ENCODE measurements at regions not wholly inside any gene's neighbourhood (a gene's known extent, or its start where the extent isn't known, plus 50 kb on each side); places are given as distances from the start of the nearest gene placed in this dataset.

DNA sequence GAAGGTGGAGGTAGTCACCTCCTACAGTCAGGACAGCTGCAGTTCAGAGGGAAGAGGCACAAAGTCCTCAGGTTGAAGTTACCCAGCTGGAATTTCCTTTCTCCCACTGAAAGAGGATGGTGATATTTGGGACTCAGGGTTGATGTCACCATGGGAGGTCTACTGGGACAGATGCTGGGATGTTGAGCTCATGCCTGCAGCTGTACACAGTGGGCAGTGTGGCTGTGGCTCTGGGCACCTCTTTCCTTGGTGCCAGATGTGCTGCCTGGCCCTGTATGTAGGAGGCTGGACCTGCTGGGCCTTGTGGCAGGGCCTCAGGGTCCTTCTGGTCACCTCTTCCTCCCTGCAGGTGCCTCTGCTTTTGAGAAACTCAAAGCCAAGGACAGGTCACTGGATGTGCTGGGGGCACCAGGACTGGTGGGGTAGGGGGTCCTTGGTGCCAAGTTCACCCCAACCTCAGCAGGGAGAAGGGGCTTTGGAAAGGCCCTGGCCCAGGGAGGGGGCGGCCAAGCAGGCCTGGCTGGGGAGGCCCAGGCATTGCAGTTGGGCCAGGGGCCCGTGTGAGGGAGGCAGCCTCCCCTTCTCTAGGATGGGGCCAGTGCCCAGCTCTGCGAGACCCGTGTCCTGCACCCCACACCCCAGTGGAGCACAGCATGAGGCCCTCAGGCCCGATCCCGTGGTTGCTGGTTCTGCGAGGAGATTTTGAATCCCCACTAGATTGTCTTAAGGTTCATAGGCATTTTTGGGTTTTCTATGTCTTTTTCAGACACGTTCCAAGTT, 103.1 kb downstream of the BMS1 start:
- H2AFZ ChIP-seq, result no peak overlapping the region
- H3K36me3 ChIP-seq (ENCODE audit: insufficient read depth), result no peaks in the 10 kb centered on the region
- H3K27me3 ChIP-seq (ENCODE audit: insufficient read depth), result no peaks in the 10 kb centered on the region
- H3K4me1 Mint-ChIP-seq, result peaks cover 4% of the 10 kb centered on the region
- no peak overlapping the region for H3K4me3 Mint-ChIP-seq
- no peak overlapping the region for H3K27ac ChIP-seq (ENCODE audit: low read depth)
- no peaks in the 10 kb centered on the region for H3F3A ChIP-seq (replicated peaks; ENCODE audit: low read depth)
- H3K4me3 ChIP-seq, result no peak overlapping the region
- H3K9me2 ChIP-seq (ENCODE audit: insufficient read depth), result no peaks in the 10 kb centered on the region; the same call in 1 of the 2 replicates
- TF ChIP-seq EZH2phosphoT487 (IDR thresholded peaks at IDR 0.05; ENCODE audit: unreplicated experiment) (no peak), ZNF331 (CRISPR knock-in tag; IDR thresholded peaks at IDR 0.05; ENCODE audit: low read depth) (no peak), JUNB (IDR thresholded peaks at IDR 0.05; ENCODE audit: unreplicated experiment) (no peak), STAT1 (IDR thresholded peaks at IDR 0.05; ENCODE audit: unreplicated experiment) (no peak), CREB1 (CRISPR knock-in tag; IDR thresholded peaks at IDR 0.05; ENCODE audit: low read depth) (no peak), EZH2 (IDR thresholded peaks at IDR 0.05; ENCODE audit: low read depth, unreplicated experiment) (no peak), ZNF114 (CRISPR knock-in tag; IDR thresholded peaks at IDR 0.05) (no peak)
- TF ChIP-seq, protein P1, sequence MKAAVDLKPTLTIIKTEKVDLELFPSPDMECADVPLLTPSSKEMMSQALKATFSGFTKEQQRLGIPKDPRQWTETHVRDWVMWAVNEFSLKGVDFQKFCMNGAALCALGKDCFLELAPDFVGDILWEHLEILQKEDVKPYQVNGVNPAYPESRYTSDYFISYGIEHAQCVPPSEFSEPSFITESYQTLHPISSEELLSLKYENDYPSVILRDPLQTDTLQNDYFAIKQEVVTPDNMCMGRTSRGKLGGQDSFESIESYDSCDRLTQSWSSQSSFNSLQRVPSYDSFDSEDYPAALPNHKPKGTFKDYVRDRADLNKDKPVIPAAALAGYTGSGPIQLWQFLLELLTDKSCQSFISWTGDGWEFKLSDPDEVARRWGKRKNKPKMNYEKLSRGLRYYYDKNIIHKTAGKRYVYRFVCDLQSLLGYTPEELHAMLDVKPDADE (IDR thresholded peaks at IDR 0.05), result no peak
- H3K4me2 ChIP-seq, result no peak overlapping the region
- H4K20me1 ChIP-seq (replicated peaks; ENCODE audit: insufficient read depth), result no peaks in the 10 kb centered on the region
- DNase-seq (ENCODE audit: low spot score) (no peak), ATAC-seq (no peak)
- peaks cover 13% of the 10 kb centered on the region for H3K9me3 Mint-ChIP-seq
- no peaks in the 10 kb centered on the region for H3K4me1 ChIP-seq (ENCODE audit: insufficient read depth)
- peaks cover 2% of the 10 kb centered on the region for H3K27me3 Mint-ChIP-seq (ENCODE audit: insufficient read depth, low read depth, poor library complexity)
- no peaks in the 10 kb centered on the region for H3K79me2 ChIP-seq (replicated peaks; ENCODE audit: insufficient read depth)
- H3K36me3 Mint-ChIP-seq (ENCODE audit: low read depth), result peaks cover 3% of the 10 kb centered on the region; the same call in 1 of the 3 replicates
- no peak overlapping the region for H3K27ac Mint-ChIP-seq

DNA sequence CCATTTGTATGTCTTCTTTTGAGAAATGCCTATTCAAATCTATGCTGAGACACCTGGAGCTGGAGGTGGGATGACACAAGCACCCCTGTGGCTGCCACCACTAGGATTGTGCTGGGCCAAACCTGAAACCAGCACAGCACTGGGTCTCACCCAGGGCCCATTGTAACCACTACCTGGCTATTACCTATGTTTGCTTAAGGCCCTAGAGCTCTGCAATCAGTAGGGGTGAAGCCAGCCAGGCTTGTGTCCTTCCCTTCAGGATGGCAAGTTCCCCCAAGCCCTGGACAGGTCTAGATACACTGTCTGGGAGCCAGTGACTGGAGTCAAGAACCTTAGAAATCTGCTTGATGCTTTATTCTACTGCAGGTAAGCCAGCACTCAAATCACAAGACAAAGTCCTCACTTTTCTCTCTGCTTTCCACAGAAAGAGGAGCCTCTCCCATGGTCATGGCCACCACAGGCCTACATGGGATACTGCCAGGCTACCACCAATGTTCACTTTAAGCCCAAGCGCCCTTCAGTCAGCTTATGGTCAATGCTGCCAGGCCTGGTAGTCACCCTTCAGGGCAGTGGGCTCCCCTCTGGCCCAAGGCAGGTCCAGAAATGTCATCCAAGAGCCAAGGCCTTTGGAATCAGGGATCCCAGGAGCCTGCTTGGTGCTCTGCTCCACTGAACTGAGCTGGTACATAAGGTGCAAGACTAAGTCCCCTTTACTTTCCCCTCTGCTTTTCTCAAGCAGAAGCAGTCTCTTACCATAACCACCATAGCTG, 105.3 kb downstream of the BMS1 start:
- Histone ChIP-seq H3K4me3 (no peak overlapping the region), H3K27me3 (ENCODE audit: insufficient read depth) (no peaks in the 10 kb centered on the region), H3K4me2 (no peak overlapping the region), H3K27ac (ENCODE audit: low read depth) (no peak overlapping the region), H3K4me1 (ENCODE audit: insufficient read depth) (no peaks in the 10 kb centered on the region), H3K79me2 (replicated peaks; ENCODE audit: insufficient read depth) (no peaks in the 10 kb centered on the region), H4K20me1 (replicated peaks; ENCODE audit: insufficient read depth) (no peaks in the 10 kb centered on the region), H3K9me2 (ENCODE audit: insufficient read depth) (no peaks in the 10 kb centered on the region; the same call in 1 of the 2 replicates), H3K36me3 (ENCODE audit: insufficient read depth) (no peaks in the 10 kb centered on the region), H3F3A (replicated peaks; ENCODE audit: low read depth) (no peaks in the 10 kb centered on the region), H2AFZ (no peak overlapping the region)
- DNase-seq (ENCODE audit: low spot score), result no peak
- Mint-ChIP-seq H3K27ac (no peak overlapping the region), H3K4me3 (no peak overlapping the region), H3K27me3 (ENCODE audit: insufficient read depth, low read depth, poor library complexity) (peaks cover 2% of the 10 kb centered on the region), H3K4me1 (peaks cover 4% of the 10 kb centered on the region), H3K9me3 (peaks cover under 1% of the 10 kb centered on the region; the same call in 1 of the 3 replicates), H3K36me3 (ENCODE audit: low read depth) (no peaks in the 10 kb centered on the region)
- TF ChIP-seq JUNB (IDR thresholded peaks at IDR 0.05; ENCODE audit: unreplicated experiment), result no peak
- TF ChIP-seq STAT1 (IDR thresholded peaks at IDR 0.05; ENCODE audit: unreplicated experiment), result no peak
- no peak for TF ChIP-seq POLR2AphosphoS5 (IDR thresholded peaks at IDR 0.05; ENCODE audit: low read depth)
- TF ChIP-seq, protein P2, sequence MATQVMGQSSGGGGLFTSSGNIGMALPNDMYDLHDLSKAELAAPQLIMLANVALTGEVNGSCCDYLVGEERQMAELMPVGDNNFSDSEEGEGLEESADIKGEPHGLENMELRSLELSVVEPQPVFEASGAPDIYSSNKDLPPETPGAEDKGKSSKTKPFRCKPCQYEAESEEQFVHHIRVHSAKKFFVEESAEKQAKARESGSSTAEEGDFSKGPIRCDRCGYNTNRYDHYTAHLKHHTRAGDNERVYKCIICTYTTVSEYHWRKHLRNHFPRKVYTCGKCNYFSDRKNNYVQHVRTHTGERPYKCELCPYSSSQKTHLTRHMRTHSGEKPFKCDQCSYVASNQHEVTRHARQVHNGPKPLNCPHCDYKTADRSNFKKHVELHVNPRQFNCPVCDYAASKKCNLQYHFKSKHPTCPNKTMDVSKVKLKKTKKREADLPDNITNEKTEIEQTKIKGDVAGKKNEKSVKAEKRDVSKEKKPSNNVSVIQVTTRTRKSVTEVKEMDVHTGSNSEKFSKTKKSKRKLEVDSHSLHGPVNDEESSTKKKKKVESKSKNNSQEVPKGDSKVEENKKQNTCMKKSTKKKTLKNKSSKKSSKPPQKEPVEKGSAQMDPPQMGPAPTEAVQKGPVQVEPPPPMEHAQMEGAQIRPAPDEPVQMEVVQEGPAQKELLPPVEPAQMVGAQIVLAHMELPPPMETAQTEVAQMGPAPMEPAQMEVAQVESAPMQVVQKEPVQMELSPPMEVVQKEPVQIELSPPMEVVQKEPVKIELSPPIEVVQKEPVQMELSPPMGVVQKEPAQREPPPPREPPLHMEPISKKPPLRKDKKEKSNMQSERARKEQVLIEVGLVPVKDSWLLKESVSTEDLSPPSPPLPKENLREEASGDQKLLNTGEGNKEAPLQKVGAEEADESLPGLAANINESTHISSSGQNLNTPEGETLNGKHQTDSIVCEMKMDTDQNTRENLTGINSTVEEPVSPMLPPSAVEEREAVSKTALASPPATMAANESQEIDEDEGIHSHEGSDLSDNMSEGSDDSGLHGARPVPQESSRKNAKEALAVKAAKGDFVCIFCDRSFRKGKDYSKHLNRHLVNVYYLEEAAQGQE (IDR thresholded peaks at IDR 0.05; ENCODE audit: unreplicated experiment), result no peak
- TF ChIP-seq ZNF331 (CRISPR knock-in tag; IDR thresholded peaks at IDR 0.05; ENCODE audit: low read depth), result no peak
- no peak for TF ChIP-seq NANOG (IDR thresholded peaks at IDR 0.05; ENCODE audit: borderline replicate concordance)
- no peak for TF ChIP-seq CREB1 (CRISPR knock-in tag; IDR thresholded peaks at IDR 0.05; ENCODE audit: low read depth)
- TF ChIP-seq, protein P3, sequence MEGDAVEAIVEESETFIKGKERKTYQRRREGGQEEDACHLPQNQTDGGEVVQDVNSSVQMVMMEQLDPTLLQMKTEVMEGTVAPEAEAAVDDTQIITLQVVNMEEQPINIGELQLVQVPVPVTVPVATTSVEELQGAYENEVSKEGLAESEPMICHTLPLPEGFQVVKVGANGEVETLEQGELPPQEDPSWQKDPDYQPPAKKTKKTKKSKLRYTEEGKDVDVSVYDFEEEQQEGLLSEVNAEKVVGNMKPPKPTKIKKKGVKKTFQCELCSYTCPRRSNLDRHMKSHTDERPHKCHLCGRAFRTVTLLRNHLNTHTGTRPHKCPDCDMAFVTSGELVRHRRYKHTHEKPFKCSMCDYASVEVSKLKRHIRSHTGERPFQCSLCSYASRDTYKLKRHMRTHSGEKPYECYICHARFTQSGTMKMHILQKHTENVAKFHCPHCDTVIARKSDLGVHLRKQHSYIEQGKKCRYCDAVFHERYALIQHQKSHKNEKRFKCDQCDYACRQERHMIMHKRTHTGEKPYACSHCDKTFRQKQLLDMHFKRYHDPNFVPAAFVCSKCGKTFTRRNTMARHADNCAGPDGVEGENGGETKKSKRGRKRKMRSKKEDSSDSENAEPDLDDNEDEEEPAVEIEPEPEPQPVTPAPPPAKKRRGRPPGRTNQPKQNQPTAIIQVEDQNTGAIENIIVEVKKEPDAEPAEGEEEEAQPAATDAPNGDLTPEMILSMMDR (conservative IDR thresholded peaks at IDR 0.05; ENCODE audit: low read depth in 2 of 2), result no peak
- no peak for TF ChIP-seq EZH2 (IDR thresholded peaks at IDR 0.05; ENCODE audit: low read depth, unreplicated experiment)
- no peak for ATAC-seq
